RPMI7951 (cell line): ENCODE measurements at regions not wholly inside any gene's neighbourhood (a gene's known extent, or its start where the extent isn't known, plus 50 kb on each side); places are given as distances from the start of the nearest gene placed in this dataset.
"Not testable (repeated sequence)": the region's sequence is repeated elsewhere in the genome, so short reads cannot be mapped to it uniquely, and the experiment has no call there.

Experiments
- DNase-seq: peaks from one replicate; pipeline ENCODE4 v3.0.0-alpha.2; 2012; ENCODE audit warnings: low read depth

GRCh38 chrX:13223868-13224567 lies 95.8 kb downstream of the ATXN3L start:
- peak; percentile 97 for DNase-seq

- DNase-seq: peak; percentile 91
Observed at GRCh38 chrX:13220916-13221315, 98.9 kb downstream of the ATXN3L start.

GRCh38 chrX:13219991-13220764 lies 99.7 kb downstream of the ATXN3L start:
- DNase-seq: peak; percentile 31

GRCh38 chrX:13218758-13219157 lies 101.1 kb downstream of the ATXN3L start:
- DNase-seq: no peak

- peak; percentile 55 for DNase-seq
Observed at GRCh38 chrX:13216139-13216538, 103.7 kb downstream of the ATXN3L start.

- no peak for DNase-seq
Observed at GRCh38 chrX:13215729-13216128, 104.1 kb downstream of the ATXN3L start.

GRCh38 chrX:13212191-13212651 lies 107.6 kb downstream of the ATXN3L start:
- DNase-seq: peak; percentile 53

GRCh38 chrX:13210142-13210541 lies 109.7 kb downstream of the ATXN3L start:
- not testable (repeated sequence) for DNase-seq

GRCh38 chrX:13209704-13210103 lies 110.1 kb downstream of the ATXN3L start:
- DNase-seq: peak; percentile 58

- DNase-seq: peak; percentile 50
Observed at GRCh38 chrX:13208281-13208935, 111.4 kb downstream of the ATXN3L start.

- no peak for DNase-seq
Observed at GRCh38 chrX:13203271-13203670, 116.6 kb downstream of the ATXN3L start.

- DNase-seq: no peak
Observed at GRCh38 chrX:13201605-13202219, 118.1 kb downstream of the ATXN3L start.

- no peak for DNase-seq
Observed at GRCh38 chrX:13200398-13200797, 119.5 kb downstream of the ATXN3L start.

- no peak for DNase-seq
Observed at GRCh38 chrX:13198762-13199064, 121.1 kb downstream of the ATXN3L start.

GRCh38 chrX:13198056-13198761 lies 121.6 kb downstream of the ATXN3L start:
- DNase-seq: peak; percentile 69

- no peak for DNase-seq
Observed at GRCh38 chrX:13196782-13197181, 123.1 kb downstream of the ATXN3L start.

GRCh38 chrX:13195340-13195739 lies 124.5 kb downstream of the ATXN3L start:
- no peak for DNase-seq

GRCh38 chrX:13194291-13195103 lies 125.4 kb downstream of the ATXN3L start:
- DNase-seq: peak; percentile 64

GRCh38 chrX:13190051-13190450 lies 129.8 kb downstream of the ATXN3L start:
- DNase-seq: peak; percentile 50

GRCh38 chrX:13189380-13189779 lies 130.5 kb downstream of the ATXN3L start:
- no peak for DNase-seq
